ENCODE measurements at regions not wholly inside any gene's neighbourhood (a gene's known extent, or its start where the extent isn't known, plus 50 kb on each side); places are given as distances from the start of the nearest gene placed in this dataset.

DNA sequence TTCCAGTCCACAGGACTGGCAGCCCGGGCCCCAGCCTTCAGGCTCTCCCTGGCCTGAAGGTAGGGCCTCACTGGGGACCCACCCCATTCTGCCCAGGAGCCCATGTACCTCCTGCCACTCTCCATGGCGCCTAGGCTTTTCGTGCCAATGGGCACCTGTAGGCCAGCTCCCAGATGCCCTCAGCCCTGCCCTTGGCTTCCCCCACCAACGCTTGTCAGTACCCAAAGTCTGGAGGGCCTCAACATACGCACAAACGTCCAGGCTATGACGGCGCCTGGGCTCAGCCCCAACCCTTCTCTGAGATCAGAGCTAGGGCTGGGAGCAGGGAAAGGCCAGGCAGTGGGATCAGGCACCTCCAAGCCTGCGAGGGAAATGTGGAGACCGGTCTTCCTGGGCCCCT is 816.9 kb upstream of the LUZP2 start:
- Mint-ChIP-seq H3K27ac (no peak overlapping the region), H3K36me3 (ENCODE audit: low read depth) (no peaks in the 10 kb centered on the region), H3K27me3 (ENCODE audit: insufficient read depth) (no peaks in the 10 kb centered on the region; the same call in 1 of the 2 replicates), H3K4me3 (no peak overlapping the region), H3K4me1 (ENCODE audit: low read depth) (peaks cover 12% of the 10 kb centered on the region; the same call in 1 of the 2 replicates), H3K9me3 (no peaks in the 10 kb centered on the region)
- TF ChIP-seq CTCF (IDR thresholded peaks at IDR 0.05), result no peak
- no peak for DNase-seq

DNA sequence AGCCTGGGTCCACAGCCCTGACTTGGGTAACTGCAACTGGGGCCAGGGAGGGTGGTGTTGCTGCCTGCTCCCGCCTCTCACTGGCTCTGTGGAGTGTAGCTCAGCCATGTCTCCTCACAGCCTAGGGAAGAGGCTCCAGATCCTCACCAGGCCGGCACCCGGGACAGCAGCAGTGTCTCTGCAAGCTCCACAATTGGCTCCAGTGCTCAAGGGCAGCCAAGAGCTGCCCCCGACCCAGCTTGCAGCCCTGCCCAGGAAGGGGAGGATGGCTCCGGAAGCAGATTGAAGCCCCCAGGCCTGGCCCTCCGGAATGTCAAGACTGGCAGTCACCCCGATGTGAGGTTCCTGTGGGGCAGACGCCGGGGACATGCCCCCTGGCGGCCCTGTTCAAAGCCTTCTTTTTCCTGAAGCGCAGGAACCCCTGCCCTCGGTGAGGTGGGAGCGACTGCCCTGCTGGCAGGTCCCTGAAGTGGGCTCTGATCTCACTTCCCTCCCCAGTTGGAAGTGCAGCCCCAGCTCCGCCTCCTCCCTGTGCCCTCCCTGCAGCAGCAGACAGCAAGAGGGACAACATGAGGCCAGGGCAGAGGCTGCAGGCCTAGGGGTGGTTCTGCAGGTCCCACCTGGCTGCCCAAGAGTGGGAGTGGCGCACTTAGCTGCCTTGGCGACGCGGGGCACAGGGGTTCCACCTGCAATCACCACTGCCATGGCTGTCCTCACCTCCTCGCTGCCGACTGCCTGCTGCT is 816.2 kb upstream of the LUZP2 start:
- H3K27ac Mint-ChIP-seq, result no peak overlapping the region
- H3K27me3 Mint-ChIP-seq (ENCODE audit: insufficient read depth), result no peaks in the 10 kb centered on the region; the same call in 1 of the 2 replicates
- TF ChIP-seq CTCF (IDR thresholded peaks at IDR 0.05), result no peak
- H3K9me3 Mint-ChIP-seq, result no peaks in the 10 kb centered on the region
- no peak for DNase-seq
- H3K4me1 Mint-ChIP-seq (ENCODE audit: low read depth), result peaks cover 5% of the 10 kb centered on the region; the same call in 1 of the 2 replicates
- H3K36me3 Mint-ChIP-seq (ENCODE audit: low read depth), result no peaks in the 10 kb centered on the region
- no peak overlapping the region for H3K4me3 Mint-ChIP-seq

GRCh38 chr11:23684701-23685100 is 812.2 kb upstream of the LUZP2 start:
- Mint-ChIP-seq H3K27ac (no peak overlapping the region), H3K9me3 (no peaks in the 10 kb centered on the region; the same call in 1 of the 2 replicates), H3K36me3 (ENCODE audit: low read depth) (no peaks in the 10 kb centered on the region), H3K4me1 (ENCODE audit: low read depth) (peaks cover 14% of the 10 kb centered on the region; the same call in 1 of the 2 replicates), H3K4me3 (no peak overlapping the region), H3K27me3 (ENCODE audit: insufficient read depth) (no peaks in the 10 kb centered on the region)
- TF ChIP-seq CTCF (IDR thresholded peaks at IDR 0.05), result no peak
- DNase-seq, result no peak

- Mint-ChIP-seq H3K36me3 (ENCODE audit: low read depth) (no peaks in the 10 kb centered on the region), H3K27ac (no peak overlapping the region), H3K4me3 (no peak overlapping the region), H3K9me3 (no peaks in the 10 kb centered on the region; the same call in 1 of the 2 replicates), H3K27me3 (ENCODE audit: insufficient read depth) (no peaks in the 10 kb centered on the region), H3K4me1 (ENCODE audit: low read depth) (peaks cover 16% of the 10 kb centered on the region; the same call in 1 of the 2 replicates)
- DNase-seq, result no peak
- TF ChIP-seq CTCF (IDR thresholded peaks at IDR 0.05), result no peak
Measured at GRCh38 chr11:23687991-23688390, 808.9 kb upstream of the LUZP2 start.

GRCh38 chr11:23688411-23688810 is 808.4 kb upstream of the LUZP2 start:
- Mint-ChIP-seq H3K27ac (no peak overlapping the region), H3K36me3 (ENCODE audit: low read depth) (no peaks in the 10 kb centered on the region), H3K27me3 (ENCODE audit: insufficient read depth) (no peaks in the 10 kb centered on the region), H3K4me3 (no peak overlapping the region), H3K9me3 (no peaks in the 10 kb centered on the region; the same call in 1 of the 2 replicates), H3K4me1 (ENCODE audit: low read depth) (peaks cover 16% of the 10 kb centered on the region; the same call in 1 of the 2 replicates)
- no peak for DNase-seq
- no peak for TF ChIP-seq CTCF (IDR thresholded peaks at IDR 0.05)

All from HFFc6 (cell line).